Keratinocyte (primary cell): ENCODE measurements at regions not wholly inside any gene's neighbourhood (a gene's known extent, or its start where the extent isn't known, plus 50 kb on each side); places are given as distances from the start of the nearest gene placed in this dataset.

Experiments
- DNase-seq: peaks from one replicate; pipeline ENCODE4 v3.0.0-alpha.2; 2011; ENCODE audit warnings: low read depth, missing footprints, low spot score
- FAIRE-seq: peaks from 2 replicates; lab custom pipeline; 2011; peaks lifted over from hg19 to GRCh38; lab: Jason Lieb, UNC
- H2AFZ ChIP-seq: 2 replicates; pipeline ENCODE4 v1.6.0; 2012; ENCODE audit warnings: low read length, control low read depth, inconsistent platforms; ENCODE audit not compliant: control insufficient read depth
- H3K27ac ChIP-seq: 2 replicates; pipeline ENCODE4 v1.5.1; 2011; ENCODE audit warnings: low read length; ENCODE audit not compliant: control insufficient read depth, insufficient read depth
- H3K27me3 ChIP-seq: 3 replicates; pipeline ENCODE4 v1.6.0; 2011; ENCODE audit warnings: low read length; ENCODE audit not compliant: control insufficient read depth, insufficient read depth; ENCODE audit errors: extremely low read depth
- H3K36me3 ChIP-seq, 2 experiments: 2 replicates in 1 of 2; 3 replicates in 1 of 2; pipeline ENCODE4 v1.5.1; 2011; ENCODE audit warnings: low read length in 2 of 2, mild to moderate bottlenecking in 1 of 2; ENCODE audit not compliant: control insufficient read depth in 2 of 2, insufficient read depth in 2 of 2; ENCODE audit errors: extremely low read depth in 1 of 2
- H3K4me1 ChIP-seq: 3 replicates; pipeline ENCODE4 v1.5.1; 2011; ENCODE audit warnings: low read length; ENCODE audit not compliant: control insufficient read depth, insufficient read depth; ENCODE audit errors: extremely low read depth
- H3K4me2 ChIP-seq: 3 replicates; pipeline ENCODE4 v1.6.0; 2011; ENCODE audit warnings: low read depth, low read length; ENCODE audit not compliant: control insufficient read depth, insufficient read depth; ENCODE audit errors: extremely low read depth
- H3K4me3 ChIP-seq, 3 experiments: fragments of 200-600 bp in 1 of 3; sonication (generic) in 1 of 3; 2 replicates in 2 of 3; 3 replicates in 1 of 3; pipeline ENCODE4 v1.5.1; 2011 to 2016; ENCODE audit warnings: low read length in 3 of 3, mild to moderate bottlenecking in 3 of 3, control low read depth in 2 of 3, inconsistent platforms in 1 of 3, low read depth in 1 of 3, mixed read lengths in 1 of 3, mixed run types in 1 of 3, moderate library complexity in 1 of 3; ENCODE audit not compliant: control insufficient read depth in 2 of 3, insufficient read depth in 2 of 3; ENCODE audit errors: extremely low read depth in 1 of 3
- H3K79me2 ChIP-seq: 2 replicates; pipeline ENCODE4 v1.6.0; 2012; ENCODE audit warnings: low read length; ENCODE audit not compliant: control insufficient read depth, insufficient read depth
- H3K9ac ChIP-seq: 3 replicates; pipeline ENCODE4 v1.6.0; 2011; ENCODE audit warnings: low read length; ENCODE audit not compliant: control insufficient read depth, insufficient read depth; ENCODE audit errors: extremely low read depth
- H3K9me1 ChIP-seq: 3 replicates; pipeline ENCODE4 v1.6.0; 2011; ENCODE audit warnings: low read length; ENCODE audit not compliant: control insufficient read depth, insufficient read depth; ENCODE audit errors: extremely low read depth
- H3K9me3 ChIP-seq: 2 replicates; pipeline ENCODE4 v1.5.1; 2012; ENCODE audit warnings: low read depth, low read length; ENCODE audit not compliant: control insufficient read depth
- H4K20me1 ChIP-seq: 3 replicates; pipeline ENCODE4 v1.6.0; 2011; ENCODE audit warnings: low read length; ENCODE audit not compliant: control insufficient read depth, insufficient read depth; ENCODE audit errors: extremely low read depth
- EZH2 ChIP-seq: IDR thresholded peaks from one replicate; pipeline ENCODE4 v1.6.1; 2012; ENCODE audit warnings: inconsistent platforms, mild to moderate bottlenecking, low read length, moderate library complexity
- dilution Hi-C: fragments of 300-500 bp; cut with MboI; formaldehyde crosslinking; loops from one replicate; pipeline ENCODE4 v1.7.0; 2020; ENCODE audit warnings: low sequenced_read_pairs; ENCODE audit not compliant: extremely low pct_ligation_motif_present
- TF ChIP-seq, protein P1 (sequence below), 3 experiments: IDR thresholded peaks in 1 of 3; conservative IDR thresholded peaks in 1 of 3; optimal IDR thresholded peaks in 1 of 3; 2 replicates in 2 of 3; 3 replicates in 1 of 3; pipeline versions ENCODE3 to v1.5.1; 2011; ENCODE audit warnings: low read length in 3 of 3, mild to moderate bottlenecking in 3 of 3, moderate library complexity in 2 of 3, control low read depth in 1 of 3, inconsistent platforms in 1 of 3; ENCODE audit not compliant: insufficient read depth in 2 of 3; ENCODE audit errors: extremely low read depth in 1 of 3

- no peak overlapping the region for H3K4me2 ChIP-seq
- no peaks in the 10 kb centered on the region for H3K27me3 ChIP-seq
- no peak overlapping the region for H3K9ac ChIP-seq
- no peak overlapping the region for H3K4me3 ChIP-seq
- H3K9me3 ChIP-seq = peaks cover 11% of the 10 kb centered on the region
- FAIRE-seq (no peak), DNase-seq (no peak)
- no peak overlapping the region for H2AFZ ChIP-seq
- no peaks in the 10 kb centered on the region for H3K79me2 ChIP-seq
- H3K36me3 ChIP-seq = no peaks in the 10 kb centered on the region
- no peaks in the 10 kb centered on the region for H3K9me1 ChIP-seq
- H4K20me1 ChIP-seq = no peaks in the 10 kb centered on the region
- H3K27ac ChIP-seq = no peak overlapping the region
- dilution Hi-C loops = no loop called here
- H3K4me1 ChIP-seq = no peaks in the 10 kb centered on the region
- no peak for TF ChIP-seq EZH2
- TF ChIP-seq, protein P1, sequence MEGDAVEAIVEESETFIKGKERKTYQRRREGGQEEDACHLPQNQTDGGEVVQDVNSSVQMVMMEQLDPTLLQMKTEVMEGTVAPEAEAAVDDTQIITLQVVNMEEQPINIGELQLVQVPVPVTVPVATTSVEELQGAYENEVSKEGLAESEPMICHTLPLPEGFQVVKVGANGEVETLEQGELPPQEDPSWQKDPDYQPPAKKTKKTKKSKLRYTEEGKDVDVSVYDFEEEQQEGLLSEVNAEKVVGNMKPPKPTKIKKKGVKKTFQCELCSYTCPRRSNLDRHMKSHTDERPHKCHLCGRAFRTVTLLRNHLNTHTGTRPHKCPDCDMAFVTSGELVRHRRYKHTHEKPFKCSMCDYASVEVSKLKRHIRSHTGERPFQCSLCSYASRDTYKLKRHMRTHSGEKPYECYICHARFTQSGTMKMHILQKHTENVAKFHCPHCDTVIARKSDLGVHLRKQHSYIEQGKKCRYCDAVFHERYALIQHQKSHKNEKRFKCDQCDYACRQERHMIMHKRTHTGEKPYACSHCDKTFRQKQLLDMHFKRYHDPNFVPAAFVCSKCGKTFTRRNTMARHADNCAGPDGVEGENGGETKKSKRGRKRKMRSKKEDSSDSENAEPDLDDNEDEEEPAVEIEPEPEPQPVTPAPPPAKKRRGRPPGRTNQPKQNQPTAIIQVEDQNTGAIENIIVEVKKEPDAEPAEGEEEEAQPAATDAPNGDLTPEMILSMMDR (optimal IDR thresholded peaks at IDR 0.05 in 1 of 3, IDR thresholded peaks at IDR 0.05 in 1 of 3, conservative IDR thresholded peaks at IDR 0.05 in 1 of 3; ENCODE audit: extremely low read depth in 1 of 3, insufficient read depth in 2 of 3, low read length in 3 of 3) = no peak
Measured at GRCh38 chr5:179413711-179414458, 68.6 kb upstream of the ADAMTS2 start.

DNA sequence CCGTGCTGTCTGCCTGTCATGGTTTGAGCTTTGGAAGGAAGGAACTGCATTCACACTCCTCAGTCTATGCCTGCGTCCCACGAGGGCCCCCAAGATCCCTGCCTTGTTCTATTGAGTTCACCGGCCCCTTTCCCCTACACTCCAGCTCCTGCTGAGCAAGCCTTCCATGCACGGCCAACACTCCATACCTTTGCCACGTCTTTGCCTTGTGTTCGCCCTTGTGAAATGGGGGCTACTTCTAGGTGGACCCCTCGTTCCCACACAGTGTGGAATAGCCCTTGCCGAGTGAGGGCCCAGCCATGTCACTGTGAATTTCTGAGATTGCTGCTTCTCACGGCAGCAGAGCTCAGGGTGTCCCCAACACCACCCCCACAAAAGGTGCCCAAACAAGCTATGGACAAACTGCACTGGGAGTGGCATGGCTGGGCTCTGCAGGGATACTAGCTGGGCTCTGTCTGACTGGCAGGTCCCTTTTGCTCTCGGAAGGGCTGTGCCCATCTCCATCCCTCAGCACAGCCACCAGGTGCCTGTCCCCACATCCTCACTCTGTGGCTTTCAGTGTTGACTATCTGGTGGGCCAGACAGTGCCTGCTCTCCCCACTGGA, 67.9 kb upstream of the ADAMTS2 start:
- DNase-seq = no peak

More for the DNA sequence above, 67.9 kb upstream of the ADAMTS2 start:
- no peak overlapping the region for H3K4me2 ChIP-seq
- no peaks in the 10 kb centered on the region for H3K9me1 ChIP-seq
- no peaks in the 10 kb centered on the region for H3K36me3 ChIP-seq
- no peak overlapping the region for H2AFZ ChIP-seq
- peaks cover 11% of the 10 kb centered on the region for H3K9me3 ChIP-seq
- no peak overlapping the region for H3K27ac ChIP-seq
- no peak overlapping the region for H3K4me3 ChIP-seq
- no peaks in the 10 kb centered on the region for H4K20me1 ChIP-seq
- no peak for FAIRE-seq
- no peaks in the 10 kb centered on the region for H3K27me3 ChIP-seq
- no peak for TF ChIP-seq EZH2
- TF ChIP-seq, protein P1 (optimal IDR thresholded peaks at IDR 0.05 in 1 of 3, IDR thresholded peaks at IDR 0.05 in 1 of 3, conservative IDR thresholded peaks at IDR 0.05 in 1 of 3; ENCODE audit: extremely low read depth in 1 of 3, insufficient read depth in 2 of 3, low read length in 3 of 3) = no peak
- H3K79me2 ChIP-seq = no peaks in the 10 kb centered on the region
- dilution Hi-C loops = no loop called here
- H3K4me1 ChIP-seq = no peaks in the 10 kb centered on the region
- no peak overlapping the region for H3K9ac ChIP-seq
